NCI-H2227 (cell line): ENCODE measurements at regions not wholly inside any gene's neighbourhood (a gene's known extent, or its start where the extent isn't known, plus 50 kb on each side); places are given as distances from the start of the nearest gene placed in this dataset.

Experiments used
- DNase-seq: peaks from one replicate; lab custom pipeline; 2025; ENCODE audit not compliant: unreplicated experiment; lab: John Stamatoyannopoulos, UW

DNA sequence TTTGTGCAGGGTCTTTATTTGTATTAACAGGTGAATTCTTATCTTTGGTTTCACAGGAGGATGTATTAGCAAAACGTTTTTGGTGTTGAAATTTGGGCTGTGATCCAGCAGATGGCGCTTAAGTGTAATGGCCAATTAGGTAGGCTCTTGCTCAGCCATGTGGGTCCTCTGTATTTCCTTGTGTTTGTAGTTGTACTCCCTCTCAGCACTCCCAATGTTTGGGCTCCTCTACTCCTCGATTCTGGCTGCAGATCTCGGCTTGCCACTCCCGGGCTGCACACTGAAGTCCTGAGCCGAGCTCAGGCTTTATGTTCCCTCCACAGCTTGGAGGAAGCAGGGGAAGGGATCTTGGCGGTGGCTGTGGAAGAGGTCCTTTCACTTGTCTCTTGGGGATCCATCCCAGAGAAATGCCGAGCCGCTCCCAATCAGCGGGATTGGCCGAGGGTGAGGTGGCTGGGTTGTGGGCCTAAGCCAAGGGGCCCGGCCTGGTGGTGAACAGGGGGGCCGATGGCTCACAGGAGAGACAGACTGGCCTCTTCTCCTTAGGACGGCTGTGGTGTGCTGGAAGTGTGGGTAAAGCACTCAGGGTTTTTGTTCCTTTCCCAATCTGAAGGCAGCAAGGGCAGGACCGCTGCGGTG, 133.7 kb downstream of the AEBP2 start:
- peak; percentile 0 for DNase-seq

DNA sequence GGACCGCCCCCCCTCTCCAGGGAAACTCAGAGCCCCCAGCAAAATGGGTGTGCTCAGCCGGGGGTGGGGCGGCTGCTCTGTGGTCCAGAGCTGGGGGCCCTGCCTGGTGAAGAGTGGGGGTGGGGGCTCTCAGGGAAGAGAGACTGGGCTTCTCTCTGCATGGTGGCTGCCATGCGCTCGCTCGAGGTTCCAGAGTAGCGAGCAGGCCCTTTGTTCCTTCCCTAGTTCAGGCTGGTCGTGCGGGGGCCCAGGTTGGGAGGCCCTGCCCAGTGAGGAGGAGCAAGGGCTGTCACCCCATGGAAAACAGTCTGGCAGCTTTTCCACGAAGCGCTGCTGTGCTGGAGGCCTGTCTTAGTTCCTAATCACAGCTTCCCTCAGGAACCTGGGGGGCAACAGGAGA, 134.6 kb downstream of the AEBP2 start:
- DNase-seq = no peak

DNA sequence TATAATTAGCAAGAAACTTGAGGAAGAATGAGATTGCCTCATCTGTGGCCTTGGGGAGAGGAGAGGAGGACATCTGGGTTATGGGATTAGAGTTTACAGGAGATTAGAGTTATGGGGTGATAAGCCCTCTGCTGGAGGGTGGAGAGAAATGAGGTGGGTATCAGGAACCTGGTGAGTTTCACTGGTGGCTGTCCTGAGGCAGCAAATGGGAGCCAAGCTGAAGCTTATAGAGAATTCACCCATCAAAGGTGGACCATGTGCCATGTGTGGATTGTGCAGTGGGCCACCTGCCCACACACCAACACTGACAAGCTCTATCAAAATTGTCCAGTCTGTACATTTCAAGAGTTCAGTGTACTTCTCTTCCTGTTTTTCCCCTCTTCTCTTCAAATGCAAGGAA, 135.3 kb downstream of the AEBP2 start:
- no peak for DNase-seq

DNA sequence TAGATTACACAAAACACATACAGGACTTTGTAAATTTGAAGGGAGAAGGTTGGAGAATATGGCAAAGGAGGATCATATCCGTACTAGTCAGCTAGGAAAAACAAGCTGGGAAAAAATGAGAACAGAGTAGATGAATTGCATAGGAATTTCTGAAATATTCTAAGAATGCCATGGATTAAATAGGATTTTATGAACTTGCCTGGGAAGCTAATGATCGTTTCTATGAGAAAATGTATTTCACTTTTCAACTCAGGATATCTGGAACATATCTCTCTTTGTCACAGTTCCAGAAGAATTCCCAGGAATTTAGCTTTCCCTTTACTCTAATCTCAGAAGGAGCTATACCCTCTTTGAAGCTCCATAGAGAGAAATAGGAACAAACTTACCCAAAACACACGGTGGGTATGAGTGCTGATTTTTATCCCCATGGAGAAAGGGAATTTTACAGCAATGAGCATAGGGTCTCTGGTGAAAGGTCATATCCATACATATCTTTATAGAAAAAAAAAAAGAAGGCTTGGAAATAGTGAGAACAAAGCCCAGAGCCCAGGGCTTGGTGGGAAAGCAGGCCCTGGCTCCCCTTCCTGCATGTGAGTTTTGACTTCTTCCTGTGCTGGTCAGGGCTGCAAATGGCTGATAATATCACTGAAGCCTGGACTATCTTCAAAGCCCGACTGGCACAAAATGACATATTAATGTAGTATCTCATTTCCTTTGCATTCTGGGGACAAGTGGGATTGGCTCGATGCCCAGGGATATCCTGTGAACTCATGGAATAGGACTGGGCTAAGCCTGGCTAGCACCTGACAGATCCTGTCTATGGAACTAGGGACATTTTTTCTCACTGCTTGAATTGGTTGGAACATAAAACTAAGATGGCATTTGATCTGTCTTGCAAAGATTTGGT, 136.3 kb downstream of the AEBP2 start:
- DNase-seq = no peak

DNA sequence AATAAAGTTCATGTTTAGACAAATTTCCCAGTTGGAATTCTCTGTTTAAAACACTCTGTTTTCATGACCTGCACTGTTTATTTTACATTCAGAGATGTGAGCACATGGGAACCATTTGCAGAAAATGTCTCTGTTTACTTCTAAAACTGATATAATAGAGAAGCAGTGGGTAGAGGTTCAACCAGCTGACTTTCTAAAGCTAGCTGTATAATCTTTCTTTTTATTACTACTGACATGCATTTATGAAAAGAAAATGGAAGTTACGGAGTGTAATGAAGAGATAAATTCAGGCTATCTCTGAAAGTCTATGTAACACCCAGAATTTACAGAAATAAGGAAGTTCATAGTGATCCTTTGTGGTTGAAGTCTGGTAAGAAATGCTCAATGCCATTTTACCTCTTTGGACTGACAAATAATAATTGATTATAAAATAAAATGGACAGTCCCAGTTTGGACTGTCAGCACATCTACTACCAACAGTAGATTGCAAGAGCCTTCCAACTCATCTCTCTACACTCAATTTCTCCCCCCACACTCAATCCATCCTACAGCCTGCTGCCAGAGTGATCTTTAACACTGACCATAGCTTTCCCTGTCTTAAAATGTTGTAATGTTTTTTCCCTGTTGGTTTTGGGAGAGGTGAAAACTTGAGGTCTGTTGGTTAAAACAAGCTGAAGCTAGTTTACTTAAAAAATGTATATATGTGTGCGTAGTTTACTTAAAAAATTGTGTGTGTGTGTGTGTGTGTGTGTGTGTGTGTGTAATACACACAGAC, 137.4 kb downstream of the AEBP2 start:
- no peak for DNase-seq

DNA sequence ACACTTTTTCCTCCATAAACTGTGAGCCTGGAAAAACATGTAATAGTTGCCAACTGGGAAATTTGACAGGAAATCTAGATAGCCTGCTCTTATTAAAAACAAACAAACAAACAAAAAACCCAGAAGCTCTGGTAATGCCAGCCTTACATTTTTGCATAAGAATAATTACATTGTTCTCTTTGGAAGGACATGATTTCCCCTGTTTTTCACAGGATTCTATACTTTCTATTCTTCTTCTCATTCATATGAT, 137.9 kb downstream of the AEBP2 start:
- no peak for DNase-seq

DNA sequence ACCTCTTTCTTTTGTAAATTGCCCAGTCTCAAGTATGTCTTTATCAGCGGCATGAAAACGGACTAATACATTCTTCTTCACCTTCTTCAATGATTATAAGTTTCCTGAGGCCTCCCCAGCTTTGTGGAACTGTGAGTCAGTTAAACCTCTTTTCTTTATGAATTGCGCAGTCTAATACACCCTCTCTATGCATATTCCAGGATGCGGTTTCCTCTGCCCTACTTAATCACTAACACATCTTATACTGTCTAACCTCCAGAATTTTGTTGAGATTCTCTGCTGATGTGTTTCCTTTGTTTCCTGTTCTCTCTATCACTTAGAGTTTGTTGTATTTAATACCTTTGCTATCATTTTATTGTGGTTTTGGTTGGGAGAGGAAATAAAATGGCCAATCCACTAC, 145.4 kb downstream of the AEBP2 start:
- no peak for DNase-seq

DNA sequence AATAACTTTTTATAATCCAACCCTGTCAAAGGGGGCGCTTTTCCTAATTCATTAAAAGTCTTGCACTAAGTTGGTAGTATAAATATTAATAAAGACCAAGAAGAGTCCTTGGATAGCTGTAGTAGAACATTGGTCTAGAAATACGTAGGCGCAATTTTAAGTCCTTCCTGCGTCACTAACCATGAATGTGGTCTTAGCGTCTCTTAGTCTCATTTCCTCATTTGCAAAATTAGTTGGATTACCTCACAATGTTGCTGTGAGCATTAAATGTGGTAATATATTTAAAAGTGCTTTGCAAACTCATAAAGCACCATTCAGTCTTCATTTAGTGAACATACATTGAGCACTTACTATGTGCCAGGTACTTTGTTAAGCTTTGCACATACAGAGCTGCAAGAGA, 149.7 kb downstream of the AEBP2 start:
- DNase-seq = no peak

DNA sequence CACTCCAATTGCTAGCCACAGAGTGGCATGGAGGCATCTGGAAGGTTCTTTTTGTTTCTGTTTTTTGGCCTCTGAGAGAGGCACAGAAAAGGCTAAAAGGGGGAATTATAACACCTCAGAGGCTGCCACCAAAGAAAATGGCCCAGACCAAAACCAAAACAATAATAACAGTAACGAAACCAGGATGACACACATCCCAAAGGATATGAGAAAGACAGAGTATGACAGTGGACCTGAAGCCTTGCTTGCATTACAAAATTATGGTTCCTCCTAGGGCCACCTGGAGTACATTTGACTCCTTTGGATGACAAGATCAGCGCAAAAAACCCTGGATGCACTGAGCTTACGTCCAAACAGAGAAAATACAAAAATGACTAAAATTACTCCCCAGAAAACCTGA, 152.7 kb downstream of the AEBP2 start:
- DNase-seq = no peak

DNA sequence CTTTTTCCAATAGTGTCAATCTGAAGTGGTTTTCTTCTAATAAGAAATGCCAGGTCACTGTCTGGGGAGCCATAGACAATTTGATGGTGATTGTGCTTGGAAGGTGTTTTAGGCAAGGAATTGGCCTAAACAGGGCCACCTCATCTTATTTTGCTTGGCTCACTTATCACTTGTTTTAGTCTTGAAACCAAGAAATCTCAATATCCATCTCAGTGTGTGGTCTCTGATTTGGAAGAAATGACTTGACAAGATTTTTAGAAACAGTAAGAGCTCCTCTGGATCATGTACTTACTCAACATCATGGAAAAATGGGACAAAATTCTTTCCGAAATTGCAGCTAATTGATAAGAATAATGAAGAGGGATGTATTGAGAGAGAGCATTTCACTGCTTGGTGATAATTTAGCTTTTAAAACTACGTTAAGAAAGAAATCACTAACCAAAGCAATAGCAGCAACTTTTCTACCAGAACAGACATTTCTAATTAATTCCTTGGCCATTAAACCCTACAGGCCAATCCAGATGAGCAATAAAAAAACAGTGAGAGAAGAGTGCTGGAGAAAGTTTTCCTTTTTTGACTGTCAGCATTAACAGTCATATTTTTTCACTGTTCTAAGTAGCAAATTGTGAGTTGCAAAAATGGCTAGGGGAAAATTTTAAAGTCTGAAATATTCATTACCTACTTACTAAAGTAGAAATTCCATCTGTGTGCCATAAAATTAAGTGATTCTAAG, 157.3 kb downstream of the AEBP2 start:
- no peak for DNase-seq

DNA sequence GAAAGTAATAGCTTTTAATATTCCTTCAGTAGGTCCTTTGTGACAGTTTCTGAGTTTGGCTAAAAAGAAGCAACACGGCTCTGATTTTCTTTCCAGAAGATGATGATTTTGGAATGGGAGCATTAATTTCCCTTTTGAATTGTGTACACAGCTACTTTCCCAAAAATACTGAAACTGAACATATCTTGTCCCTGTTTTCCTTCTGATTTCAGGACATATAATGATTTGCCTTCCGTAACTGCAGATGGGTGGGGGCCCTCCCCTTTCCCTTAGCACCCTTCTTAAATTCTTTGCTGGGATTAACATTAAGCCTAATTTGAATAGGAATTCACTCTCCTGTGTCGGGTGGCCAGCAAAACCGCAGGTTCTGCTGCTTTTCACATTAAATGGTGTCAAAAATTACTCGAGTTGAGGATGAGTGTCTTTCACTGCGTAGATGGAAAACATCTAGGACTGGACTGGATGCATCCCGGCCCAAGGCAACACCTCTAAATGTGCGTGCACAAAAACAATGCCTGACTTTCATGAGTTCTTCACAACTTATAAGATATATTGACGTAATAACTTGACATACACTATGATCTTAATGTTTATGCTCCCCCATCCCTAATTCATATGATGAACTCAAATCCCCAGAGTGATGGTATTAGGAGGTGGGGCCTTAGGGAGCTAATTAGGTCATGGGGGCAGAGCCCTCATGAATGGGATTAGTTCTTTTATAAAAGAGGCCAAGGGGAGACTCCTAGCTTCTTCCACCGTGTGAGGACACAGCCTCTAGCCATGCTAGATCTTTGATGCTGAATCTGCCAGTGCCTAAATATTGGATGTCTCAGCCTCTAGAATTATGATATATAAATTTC, 158.1 kb downstream of the AEBP2 start:
- DNase-seq = no peak

DNA sequence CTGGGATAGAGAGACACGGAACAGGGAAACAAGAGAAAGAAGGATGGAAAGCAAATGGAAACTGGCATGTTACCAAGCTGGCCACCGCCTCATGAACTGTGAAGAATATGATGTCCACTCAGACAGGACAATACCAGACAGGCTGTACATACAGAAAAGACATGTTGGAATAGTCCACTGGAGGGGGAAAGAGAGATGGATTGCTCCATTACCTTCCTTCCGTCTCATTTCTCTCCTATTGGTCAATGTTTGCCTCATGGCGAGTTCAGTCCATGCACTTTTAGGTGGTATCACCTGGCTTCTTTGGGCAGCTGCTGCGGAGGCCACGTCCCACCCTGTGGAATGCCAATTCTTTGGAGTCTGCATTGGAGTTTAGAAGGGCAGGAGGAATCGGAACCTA, 166.4 kb downstream of the AEBP2 start:
- DNase-seq = no peak

DNA sequence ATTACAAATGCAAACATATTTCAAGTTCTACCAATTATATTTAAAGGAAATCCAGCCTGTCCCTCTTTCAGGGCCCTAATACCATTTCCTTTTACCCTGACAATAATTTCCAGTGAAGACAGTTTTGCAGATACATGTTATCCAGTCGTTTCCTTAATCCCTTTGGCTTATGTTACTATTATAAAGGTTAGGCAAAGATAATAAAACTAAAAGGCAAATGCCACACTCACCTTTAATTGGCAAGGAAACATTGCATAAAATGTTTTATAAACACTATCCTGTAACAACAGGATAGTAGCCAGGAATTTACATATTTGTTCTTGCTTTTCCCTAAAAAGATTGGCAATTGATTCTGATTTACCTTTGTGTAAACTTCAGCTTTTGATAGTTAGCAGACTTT, 168.7 kb downstream of the AEBP2 start:
- DNase-seq = no peak

DNA sequence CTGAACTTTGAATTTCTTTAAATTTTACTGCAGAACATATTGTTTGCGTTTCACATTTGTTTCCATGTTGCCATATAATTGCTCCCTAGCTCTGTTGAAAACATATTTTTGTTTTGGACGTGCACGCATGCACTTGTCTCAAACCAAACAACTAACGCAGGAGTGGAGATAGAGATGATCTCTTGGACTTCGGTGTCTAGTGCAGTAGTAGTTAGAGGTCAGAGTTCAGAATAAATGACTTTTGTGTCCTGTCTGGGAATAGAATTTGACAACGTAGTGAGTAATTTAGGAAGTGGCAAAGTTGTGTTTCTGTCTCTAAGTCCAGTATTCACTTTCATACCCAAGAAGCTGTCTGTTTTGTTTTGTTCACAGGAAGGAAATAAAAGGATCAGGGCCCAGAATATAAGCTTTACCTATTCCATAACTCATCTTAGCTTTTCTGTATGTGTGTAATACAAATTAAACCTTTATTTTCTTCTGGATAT, 173.8 kb downstream of the AEBP2 start:
- no peak for DNase-seq

DNA sequence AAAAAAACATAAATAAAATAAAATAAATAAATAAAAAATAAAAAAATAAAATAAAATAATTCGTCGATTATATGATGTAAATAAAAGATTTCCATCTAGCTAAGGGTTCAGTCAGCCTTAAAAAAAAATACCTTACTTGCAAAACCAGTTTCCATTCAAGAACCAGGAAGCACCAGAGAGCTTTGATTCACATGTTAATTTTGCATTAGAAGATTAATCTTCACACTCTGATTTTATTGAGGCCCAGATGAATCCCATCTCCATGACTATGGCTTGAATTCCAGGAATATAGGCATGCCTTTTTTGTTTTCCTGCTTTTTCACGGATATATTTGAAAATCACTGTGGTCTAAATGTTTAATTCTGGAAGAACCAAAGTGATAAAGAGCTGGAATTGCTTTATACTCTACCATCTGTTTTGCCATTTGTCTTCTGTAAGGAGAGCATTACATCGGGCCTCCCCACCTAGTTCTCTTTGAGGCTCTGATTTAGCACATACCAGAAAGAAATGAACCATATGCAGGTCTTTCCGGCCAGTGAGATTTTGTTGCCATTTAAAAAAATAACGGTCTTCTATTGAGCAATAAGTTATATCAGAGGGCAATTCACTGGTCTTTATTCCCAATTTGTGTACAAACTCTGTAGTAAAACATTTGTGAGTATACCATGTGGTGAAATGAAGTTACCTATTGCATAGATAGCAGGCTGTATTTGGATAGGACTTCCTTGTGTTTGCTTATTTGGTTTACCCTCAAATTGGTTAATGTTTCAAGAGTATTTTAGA, 175.5 kb downstream of the AEBP2 start:
- DNase-seq = no peak

DNA sequence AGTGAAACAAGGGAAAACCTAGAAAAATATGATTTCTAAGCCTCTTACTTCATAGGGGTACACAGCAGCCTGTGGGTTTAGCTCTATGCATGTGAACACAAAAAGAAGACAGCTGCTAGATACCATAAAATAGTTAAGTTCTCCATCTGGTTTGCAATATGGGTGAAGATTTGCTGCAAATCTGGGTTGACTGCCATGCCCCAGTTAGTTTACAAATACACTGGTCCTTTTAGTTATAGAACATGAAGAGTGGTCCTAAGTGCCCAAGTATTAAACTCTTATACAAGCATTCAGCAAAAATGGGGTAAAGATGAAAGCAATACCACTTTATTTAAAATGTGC, 176.1 kb downstream of the AEBP2 start:
- DNase-seq = no peak

DNA sequence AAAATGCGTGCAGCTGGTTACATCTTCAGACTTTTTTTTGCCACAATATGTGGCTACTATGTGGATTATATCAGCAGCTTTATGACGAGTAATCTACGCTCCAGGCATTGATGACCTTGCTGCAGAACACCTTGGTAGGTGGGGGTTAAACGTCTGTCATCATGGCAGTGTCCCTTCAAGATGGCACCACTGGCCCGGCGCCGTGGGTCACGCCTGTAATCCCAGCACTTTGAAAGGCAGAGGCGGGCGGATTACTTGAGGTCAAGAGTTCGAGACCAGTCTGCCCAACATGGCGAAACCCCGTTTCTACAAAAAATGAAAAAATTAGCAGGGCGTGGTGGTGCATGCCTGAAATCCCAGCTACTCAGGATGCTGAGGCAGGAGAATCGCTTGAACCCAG, 177.5 kb downstream of the AEBP2 start:
- no peak for DNase-seq

DNA sequence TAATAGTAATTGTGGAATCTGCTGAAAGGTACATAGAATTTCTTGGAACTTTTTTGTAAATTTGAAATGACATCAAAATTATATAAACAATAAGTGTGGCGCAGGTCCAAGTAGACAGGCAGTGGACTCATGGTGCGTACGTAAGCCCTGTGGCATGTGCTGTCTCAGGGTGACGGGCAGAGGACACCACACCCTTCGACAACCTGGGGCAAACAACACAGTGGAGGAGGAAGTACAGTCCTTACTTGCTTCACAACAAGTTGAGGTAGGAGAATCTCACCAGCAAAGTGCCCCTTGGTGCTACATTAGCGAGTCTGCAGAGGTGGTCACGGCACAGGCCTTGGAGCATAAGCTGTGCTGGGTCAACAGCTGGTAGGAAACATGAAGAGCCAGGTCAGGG, 180.9 kb downstream of the AEBP2 start:
- no peak for DNase-seq

DNA sequence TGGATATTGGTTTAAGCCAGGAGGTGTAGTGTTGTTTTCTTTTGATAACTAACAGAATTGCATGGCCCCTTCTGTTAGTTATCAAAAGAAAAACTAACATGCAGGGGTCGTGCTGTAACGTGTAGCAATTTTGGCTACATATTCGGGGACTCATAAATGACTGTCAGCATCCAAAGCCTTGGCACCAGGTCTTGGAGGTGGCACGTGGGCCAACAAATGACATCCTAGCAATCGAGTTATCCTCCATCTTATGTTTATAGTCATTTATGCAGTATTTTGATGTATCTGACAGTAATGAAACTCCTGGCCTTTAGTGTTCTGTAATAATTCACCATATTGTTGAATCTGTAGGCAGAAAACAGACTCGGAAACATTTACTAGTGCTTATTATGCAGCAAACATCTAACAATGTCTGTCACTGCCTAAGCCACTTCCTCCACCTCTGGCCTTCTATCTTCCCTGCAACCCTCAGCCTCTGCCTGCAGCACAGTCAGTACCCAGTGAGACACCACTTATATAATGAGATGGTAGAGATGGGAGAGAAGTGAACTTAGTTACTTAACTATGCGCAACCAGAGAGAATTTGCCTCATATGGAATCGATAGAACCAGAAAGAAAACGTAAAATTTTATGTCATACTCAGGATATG, 184.6 kb downstream of the AEBP2 start:
- no peak for DNase-seq
